Left kidney (tissue), 1 donor: ENCODE measurements at regions not wholly inside any gene's neighbourhood (a gene's known extent, or its start where the extent isn't known, plus 50 kb on each side); places are given as distances from the start of the nearest gene placed in this dataset.

Experiments used
- DNase-seq: peaks from one replicate; pipeline ENCODE4 v3.0.0-alpha.2; 2013

- no peak for DNase-seq
These were observed 56.5 kb upstream of the TBX3 start for GRCh38 chr12:114740448-114740847.

GRCh38 chr12:114738460-114739184 is 54.6 kb upstream of the TBX3 start:
- no peak for DNase-seq

- no peak for DNase-seq
These were observed 51.9 kb upstream of the TBX3 start for GRCh38 chr12:114735680-114736374.

GRCh38 chr12:114735011-114735410 is 51.0 kb upstream of the TBX3 start:
- no peak for DNase-seq

- DNase-seq, result no peak
These were observed 49.9 kb upstream of the TBX3 start for GRCh38 chr12:114733919-114734318.
